Thymus (tissue), 11 donors: ENCODE measurements at regions not wholly inside any gene's neighbourhood (a gene's known extent, or its start where the extent isn't known, plus 50 kb on each side); places are given as distances from the start of the nearest gene placed in this dataset.
"Not testable (repeated sequence)": the region's sequence is repeated elsewhere in the genome, so short reads cannot be mapped to it uniquely, and the experiment has no call there.

Experiments
- DNase-seq, 9 donors: peaks; one replicate each; pipeline ENCODE4 v3.0.0-alpha.2; 2013; ENCODE audit warnings: low spot score in 9 of 9, low read depth in 6 of 9, missing footprints in 1 of 9
- H3K27ac ChIP-seq, 2 donors: one replicate each; pipeline ENCODE4 v1.5.1; 2013; ENCODE audit warnings: control low read depth in 1 of 2, low read depth in 1 of 2, low read length in 1 of 2, mild to moderate bottlenecking in 1 of 2, moderate library complexity in 1 of 2
- H3K27me3 ChIP-seq, 2 donors: one replicate each; pipeline ENCODE4 v1.5.1; 2013; ENCODE audit warnings: low read length in 1 of 2; ENCODE audit not compliant: control insufficient read depth in 2 of 2, insufficient read depth in 1 of 2
- H3K36me3 ChIP-seq, 2 donors: one replicate each; pipeline ENCODE4 v1.5.1; 2013; ENCODE audit warnings: low read length in 1 of 2, mild to moderate bottlenecking in 1 of 2, moderate library complexity in 1 of 2; ENCODE audit not compliant: control insufficient read depth in 2 of 2, insufficient read depth in 2 of 2
- H3K4me1 ChIP-seq, 2 donors: one replicate each; pipeline ENCODE4 v1.5.1; 2013; ENCODE audit warnings: low read length in 2 of 2; ENCODE audit not compliant: control insufficient read depth in 2 of 2, insufficient read depth in 2 of 2
- H3K4me3 ChIP-seq, 2 donors: one replicate each; pipeline ENCODE4 v1.5.1; 2013; ENCODE audit warnings: low read length in 2 of 2, control low read depth in 1 of 2, mild to moderate bottlenecking in 1 of 2
- H3K9me3 ChIP-seq, 2 donors: one replicate each; pipeline ENCODE4 v1.5.1; 2013; ENCODE audit warnings: low read length in 1 of 2, mild to moderate bottlenecking in 1 of 2; ENCODE audit not compliant: control insufficient read depth in 2 of 2, insufficient read depth in 1 of 2
- WGBS: extraction: QIAGEN DNeasy Blood & Tissue Kit; methylation state at CpG from one replicate; pipeline ENCODE4 v1.1.7; 2013; 5-methylcytosine and 5-hydroxymethylcytosine counted together
- donor health status: healthy.

GRCh38 chr12:9543341-9543740, 64.4 kb downstream of the KLRB1 start:
- WGBS = 97% methylated on average over 4 of the region's 5 CpGs
- H3K4me3 ChIP-seq, H3K4me1 ChIP-seq, H3K27ac ChIP-seq, H3K36me3 ChIP-seq, DNase-seq, H3K27me3 ChIP-seq, H3K9me3 ChIP-seq: not testable (repeated sequence)

GRCh38 chr12:9542827-9543226, 64.9 kb downstream of the KLRB1 start:
- not testable (repeated sequence) for H3K9me3 ChIP-seq, H3K36me3 ChIP-seq, H3K27ac ChIP-seq, DNase-seq, H3K27me3 ChIP-seq, H3K4me1 ChIP-seq, H3K4me3 ChIP-seq
- 95% methylated on average over 2 of the region's 3 CpGs for WGBS

GRCh38 chr12:9515925-9516324, 91.8 kb downstream of the KLRB1 start:
- not testable (repeated sequence) for H3K36me3 ChIP-seq, DNase-seq, H3K27ac ChIP-seq, H3K4me1 ChIP-seq, H3K9me3 ChIP-seq, H3K27me3 ChIP-seq, H3K4me3 ChIP-seq
- WGBS = 88% methylated on average over 1 of the region's 1 CpG

GRCh38 chr12:9512695-9513094, 95.0 kb downstream of the KLRB1 start:
- not testable (repeated sequence) for H3K36me3 ChIP-seq, H3K4me3 ChIP-seq, DNase-seq, H3K27me3 ChIP-seq, H3K9me3 ChIP-seq, H3K27ac ChIP-seq
- 98% methylated on average over 5 of the region's 5 CpGs for WGBS
- H3K4me1 ChIP-seq = peaks cover 0 to 12% of the 10 kb centered on the region in 2 donors

- H3K4me3 ChIP-seq, H3K36me3 ChIP-seq, H3K27me3 ChIP-seq, H3K27ac ChIP-seq, H3K9me3 ChIP-seq: not testable (repeated sequence)
- WGBS = 66% methylated on average over 1 of the region's 1 CpG
- H3K4me1 ChIP-seq = peaks cover 0 to 12% of the 10 kb centered on the region in 2 donors
- peak in 3 of 9 donors; percentile 1 to 63 (median 2) for DNase-seq
Measured at GRCh38 chr12:9510392-9511011, 97.2 kb downstream of the KLRB1 start.

- H3K27me3 ChIP-seq = no peaks in the 10 kb centered on the region
- H3K4me3 ChIP-seq = no peak overlapping the region
- H3K36me3 ChIP-seq = no peaks in the 10 kb centered on the region
- H3K9me3 ChIP-seq = no peaks in the 10 kb centered on the region
- peak overlapping the region in 1 of 2 donors; percentile 5 for H3K27ac ChIP-seq
- WGBS = 93% methylated on average over 3 of the region's 3 CpGs
- no peak for DNase-seq
- H3K4me1 ChIP-seq = peaks cover 0 to 12% of the 10 kb centered on the region in 2 donors
Measured at GRCh38 chr12:9509464-9510161, 98.1 kb downstream of the KLRB1 start.

- no peaks in the 10 kb centered on the region for H3K36me3 ChIP-seq
Measured at GRCh38 chr12:9506746-9507145, 101.0 kb downstream of the KLRB1 start.

GRCh38 chr12:9503384-9503783, 104.3 kb downstream of the KLRB1 start:
- H3K36me3 ChIP-seq, H3K27me3 ChIP-seq, DNase-seq, H3K4me1 ChIP-seq, H3K4me3 ChIP-seq, H3K27ac ChIP-seq, H3K9me3 ChIP-seq: not testable (repeated sequence)
- WGBS = 89% methylated on average over 2 of the region's 2 CpGs

More at GRCh38 chr12:9506746-9507145, 101.0 kb downstream of the KLRB1 start:
- Histone ChIP-seq H3K4me3 (no peak overlapping the region), H3K27ac (no peak overlapping the region), H3K9me3 (no peaks in the 10 kb centered on the region), H3K27me3 (no peaks in the 10 kb centered on the region), H3K4me1 (peaks cover 0 to 12% of the 10 kb centered on the region in 2 donors)
- 97% methylated on average over 1 of the region's 1 CpG for WGBS
- no peak for DNase-seq

GRCh38 chr12:9502845-9503244, 104.9 kb downstream of the KLRB1 start:
- not testable (repeated sequence) for H3K4me3 ChIP-seq, DNase-seq, H3K27me3 ChIP-seq, H3K27ac ChIP-seq, H3K36me3 ChIP-seq, H3K9me3 ChIP-seq, H3K4me1 ChIP-seq
- WGBS = 91% methylated on average over 1 of the region's 1 CpG
